ENCODE measurements at regions not wholly inside any gene's neighbourhood (a gene's known extent, or its start where the extent isn't known, plus 50 kb on each side); places are given as distances from the start of the nearest gene placed in this dataset.

- Histone ChIP-seq H3K79me2 (ENCODE audit: control insufficient read depth, insufficient read depth, low read length) (no peaks in the 10 kb centered on the region), H4K20me1 (ENCODE audit: control insufficient read depth, extremely low read depth, insufficient read depth, low read length) (no peaks in the 10 kb centered on the region), H3K9ac (ENCODE audit: control insufficient read depth, extremely low read depth, insufficient read depth, low read length) (no peak overlapping the region), H3K9me1 (ENCODE audit: control insufficient read depth, extremely low read depth, insufficient read depth, low read length) (no peaks in the 10 kb centered on the region), H3K4me2 (ENCODE audit: control insufficient read depth, extremely low read depth, insufficient read depth, low read depth, low read length) (no peak overlapping the region), H3K27me3 (ENCODE audit: control insufficient read depth, extremely low read depth, insufficient read depth, low read length) (no peaks in the 10 kb centered on the region), H3K27ac (ENCODE audit: control insufficient read depth, insufficient read depth, low read length) (no peak overlapping the region), H3K4me3 (ENCODE audit: control insufficient read depth in 2 of 3, extremely low read depth in 1 of 3, insufficient read depth in 2 of 3, low read depth in 1 of 3, low read length in 3 of 3) (no peak overlapping the region), H3K4me1 (ENCODE audit: control insufficient read depth, extremely low read depth, insufficient read depth, low read length) (peaks cover 2% of the 10 kb centered on the region), H2AFZ (ENCODE audit: control insufficient read depth, low read length) (no peak overlapping the region), H3K36me3 (ENCODE audit: control insufficient read depth in 2 of 2, extremely low read depth in 1 of 2, insufficient read depth in 2 of 2, low read length in 2 of 2) (no peaks in the 10 kb centered on the region), H3K9me3 (ENCODE audit: control insufficient read depth, low read depth, low read length) (no peaks in the 10 kb centered on the region)
- TF ChIP-seq CTCF (optimal IDR thresholded peaks at IDR 0.05 in 1 of 3, IDR thresholded peaks at IDR 0.05 in 1 of 3, conservative IDR thresholded peaks at IDR 0.05 in 1 of 3; ENCODE audit: extremely low read depth in 1 of 3, insufficient read depth in 2 of 3, low read length in 3 of 3) (no peak), EZH2 (IDR thresholded peaks at IDR 0.05; ENCODE audit: low read length) (no peak)
- DNase-seq (ENCODE audit: low read depth, low spot score) (no peak), FAIRE-seq (no peak)
- dilution Hi-C loops (cut with MboI; ENCODE audit: extremely low pct_ligation_motif_present, low sequenced_read_pairs) = no loop called here
These were observed 210.5 kb downstream of the MOXD1 start for GRCh38 chr6:132190815-132191175.

GRCh38 chr6:132190097-132190814 lies 211.0 kb downstream of the MOXD1 start:
- Histone ChIP-seq H2AFZ (ENCODE audit: control insufficient read depth, low read length) (no peak overlapping the region), H3K79me2 (ENCODE audit: control insufficient read depth, insufficient read depth, low read length) (no peaks in the 10 kb centered on the region), H4K20me1 (ENCODE audit: control insufficient read depth, extremely low read depth, insufficient read depth, low read length) (no peaks in the 10 kb centered on the region), H3K27me3 (ENCODE audit: control insufficient read depth, extremely low read depth, insufficient read depth, low read length) (no peaks in the 10 kb centered on the region), H3K9me1 (ENCODE audit: control insufficient read depth, extremely low read depth, insufficient read depth, low read length) (no peaks in the 10 kb centered on the region), H3K27ac (ENCODE audit: control insufficient read depth, insufficient read depth, low read length) (no peak overlapping the region), H3K9me3 (ENCODE audit: control insufficient read depth, low read depth, low read length) (no peaks in the 10 kb centered on the region), H3K4me3 (ENCODE audit: control insufficient read depth in 2 of 3, extremely low read depth in 1 of 3, insufficient read depth in 2 of 3, low read depth in 1 of 3, low read length in 3 of 3) (no peak overlapping the region), H3K9ac (ENCODE audit: control insufficient read depth, extremely low read depth, insufficient read depth, low read length) (no peak overlapping the region), H3K36me3 (ENCODE audit: control insufficient read depth in 2 of 2, extremely low read depth in 1 of 2, insufficient read depth in 2 of 2, low read length in 2 of 2) (no peaks in the 10 kb centered on the region), H3K4me1 (ENCODE audit: control insufficient read depth, extremely low read depth, insufficient read depth, low read length) (peaks cover 2% of the 10 kb centered on the region), H3K4me2 (ENCODE audit: control insufficient read depth, extremely low read depth, insufficient read depth, low read depth, low read length) (no peak overlapping the region)
- TF ChIP-seq CTCF (optimal IDR thresholded peaks at IDR 0.05 in 1 of 3, IDR thresholded peaks at IDR 0.05 in 1 of 3, conservative IDR thresholded peaks at IDR 0.05 in 1 of 3; ENCODE audit: extremely low read depth in 1 of 3, insufficient read depth in 2 of 3, low read length in 3 of 3) (no peak), EZH2 (IDR thresholded peaks at IDR 0.05; ENCODE audit: low read length) (no peak)
- dilution Hi-C loops (cut with MboI; ENCODE audit: extremely low pct_ligation_motif_present, low sequenced_read_pairs) = no loop called here
- DNase-seq (ENCODE audit: low read depth, low spot score) = no peak
- no peak for FAIRE-seq

All from keratinocyte (primary cell).